ENCODE measurements at regions not wholly inside any gene's neighbourhood (a gene's known extent, or its start where the extent isn't known, plus 50 kb on each side); places are given as distances from the start of the nearest gene placed in this dataset.

DNA sequence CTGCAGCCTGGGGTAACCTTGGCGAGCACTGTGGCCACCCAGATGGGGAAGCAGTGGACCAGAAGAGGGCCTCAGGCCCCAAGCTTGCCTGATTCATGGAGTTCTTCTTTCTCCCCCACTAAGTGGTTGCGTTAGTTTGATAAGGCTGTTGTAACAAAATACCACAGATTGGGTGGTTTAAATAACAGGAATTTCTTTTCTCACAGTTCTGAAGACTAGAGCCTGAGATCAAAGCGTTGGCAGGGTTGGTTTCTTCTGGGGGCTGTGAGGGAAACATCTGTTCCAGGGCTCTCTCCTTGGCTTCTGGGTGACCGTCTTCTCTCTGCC, 105.7 kb upstream of the GATB start:
- Mint-ChIP-seq H3K36me3 (peaks cover 5% of the 10 kb centered on the region), H3K27ac (no peak overlapping the region), H3K4me1 (peaks cover 8% of the 10 kb centered on the region), H3K9me3 (peaks cover 7% of the 10 kb centered on the region), H3K4me3 (no peak overlapping the region), H3K27me3 (peaks cover 20% of the 10 kb centered on the region)
- CTCF ChIA-PET: no interaction called here
- no peak for DNase-seq

DNA sequence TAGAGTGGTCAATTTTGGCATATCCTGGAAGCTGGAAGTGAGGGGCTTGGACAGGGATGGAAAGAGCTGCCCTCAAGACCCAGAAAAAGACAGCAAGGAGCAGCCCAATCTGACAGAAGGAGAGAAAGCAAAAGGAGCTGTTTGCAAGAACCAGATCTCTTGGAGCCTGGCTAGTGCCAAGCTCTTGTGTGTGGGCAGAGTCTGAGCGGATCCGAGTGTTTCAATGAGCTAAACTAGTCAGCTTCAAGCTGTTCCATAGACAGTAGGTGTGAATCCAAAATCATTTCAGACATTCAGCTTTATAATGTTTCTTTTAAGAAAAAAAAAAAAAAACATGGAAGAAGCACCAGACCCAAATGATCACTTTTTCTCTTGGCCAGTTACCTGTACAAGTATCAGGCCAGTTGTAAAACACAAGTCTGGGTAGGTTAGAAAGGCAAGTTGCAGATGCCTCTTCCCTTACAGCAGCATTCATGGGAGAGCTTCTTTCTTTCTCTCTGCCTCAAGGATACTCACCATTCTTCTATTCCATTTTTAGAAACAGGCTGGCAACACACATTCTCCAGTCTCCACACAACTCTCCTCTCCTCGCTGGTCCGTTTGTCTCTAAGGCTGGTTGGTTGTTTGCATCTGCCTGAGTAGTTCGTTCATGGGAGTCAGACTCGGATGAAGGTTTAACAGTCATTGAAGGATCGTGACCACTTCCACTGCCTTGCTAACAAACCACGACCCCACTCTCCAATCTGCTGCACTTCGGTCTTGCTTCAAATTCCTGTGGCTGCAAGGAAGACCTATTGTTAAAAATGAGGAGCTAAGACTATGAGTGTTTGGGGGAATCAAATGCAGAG, 105.2 kb upstream of the GATB start:
- Mint-ChIP-seq H3K4me1 (peaks cover 8% of the 10 kb centered on the region), H3K27ac (no peak overlapping the region), H3K27me3 (peaks cover 26% of the 10 kb centered on the region), H3K4me3 (no peak overlapping the region), H3K9me3 (peaks cover 7% of the 10 kb centered on the region), H3K36me3 (peaks cover 5% of the 10 kb centered on the region)
- DNase-seq: no peak
- CTCF ChIA-PET: no interaction called here

DNA sequence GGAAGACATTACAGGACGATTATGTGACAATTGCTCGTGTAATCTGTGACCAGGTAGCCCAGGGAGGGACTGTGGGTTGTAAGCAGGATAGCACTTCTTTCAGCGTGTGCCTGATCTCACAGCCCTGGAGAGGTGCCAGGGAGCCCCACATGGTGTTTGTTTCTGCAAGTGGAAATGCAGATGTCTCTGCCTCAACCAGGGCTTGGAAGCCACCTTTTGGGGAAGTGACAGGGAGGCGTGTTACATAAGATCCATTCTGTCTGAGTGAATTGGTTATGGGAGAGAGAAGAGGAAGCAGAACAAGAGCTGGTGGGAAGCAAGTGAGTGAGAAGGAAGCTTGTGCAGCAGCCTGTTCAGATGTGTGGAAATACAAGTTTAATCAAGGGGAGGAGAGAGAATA, 104.5 kb upstream of the GATB start:
- H3K27ac Mint-ChIP-seq: no peak overlapping the region
- DNase-seq: no peak
- CTCF ChIA-PET: no interaction called here
- peaks cover 7% of the 10 kb centered on the region for H3K9me3 Mint-ChIP-seq
- peaks cover 5% of the 10 kb centered on the region for H3K36me3 Mint-ChIP-seq
- H3K4me3 Mint-ChIP-seq: no peak overlapping the region
- H3K27me3 Mint-ChIP-seq: peaks cover 32% of the 10 kb centered on the region
- H3K4me1 Mint-ChIP-seq: peaks cover 8% of the 10 kb centered on the region

DNA sequence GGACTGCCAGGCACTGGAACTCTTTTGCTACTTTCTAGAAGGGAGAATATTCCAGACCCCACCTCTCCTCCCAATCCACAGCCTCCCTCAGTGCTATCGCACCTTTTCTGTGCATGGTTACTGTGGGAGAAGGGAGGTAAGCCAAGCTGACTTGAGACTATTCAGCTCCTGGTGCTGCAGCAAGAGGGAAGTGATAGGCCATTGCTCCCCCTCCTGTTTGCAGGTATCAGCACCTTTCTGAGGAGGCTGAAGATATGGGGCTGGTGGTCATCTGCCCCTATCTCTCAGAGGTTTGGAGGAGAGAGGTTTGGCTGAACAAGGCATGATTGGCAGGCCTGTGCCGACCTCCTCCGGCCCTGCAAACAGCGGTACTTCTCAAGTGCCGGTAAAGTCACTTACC, 103.3 kb upstream of the GATB start:
- CTCF ChIA-PET: no interaction called here

DNA sequence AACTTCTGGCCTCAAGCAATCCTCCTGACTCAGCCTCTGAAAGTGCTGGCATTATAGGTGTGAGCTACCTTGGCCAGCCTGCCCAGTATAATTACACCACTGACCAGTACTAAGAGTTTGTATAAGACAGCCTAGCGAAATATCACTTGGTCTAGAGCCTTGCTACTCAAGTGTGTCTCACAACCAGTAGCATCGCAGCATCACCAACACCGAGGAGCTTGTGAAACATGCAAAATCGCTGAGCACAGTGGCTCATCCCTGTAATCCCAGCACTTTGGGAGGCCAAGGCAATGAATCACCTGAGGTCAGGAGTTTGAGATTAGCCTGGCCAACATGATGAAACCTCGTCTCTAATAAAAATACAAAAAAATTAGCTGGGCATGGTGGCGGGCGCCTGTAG, 102.0 kb upstream of the GATB start:
- no peak overlapping the region for H3K4me3 Mint-ChIP-seq
- peaks cover 37% of the 10 kb centered on the region for H3K27me3 Mint-ChIP-seq
- no peak for DNase-seq
- CTCF ChIA-PET: no interaction called here
- peaks cover 2% of the 10 kb centered on the region for H3K36me3 Mint-ChIP-seq
- no peak overlapping the region for H3K27ac Mint-ChIP-seq
- H3K4me1 Mint-ChIP-seq: peaks cover 8% of the 10 kb centered on the region
- peaks cover 4% of the 10 kb centered on the region for H3K9me3 Mint-ChIP-seq

More for the DNA sequence above, 103.3 kb upstream of the GATB start:
- peaks cover 5% of the 10 kb centered on the region for H3K36me3 Mint-ChIP-seq
- peaks cover 35% of the 10 kb centered on the region for H3K27me3 Mint-ChIP-seq
- DNase-seq: no peak
- peaks cover 8% of the 10 kb centered on the region for H3K4me1 Mint-ChIP-seq
- no peak overlapping the region for H3K27ac Mint-ChIP-seq
- peaks cover 7% of the 10 kb centered on the region for H3K9me3 Mint-ChIP-seq
- no peak overlapping the region for H3K4me3 Mint-ChIP-seq

DNA sequence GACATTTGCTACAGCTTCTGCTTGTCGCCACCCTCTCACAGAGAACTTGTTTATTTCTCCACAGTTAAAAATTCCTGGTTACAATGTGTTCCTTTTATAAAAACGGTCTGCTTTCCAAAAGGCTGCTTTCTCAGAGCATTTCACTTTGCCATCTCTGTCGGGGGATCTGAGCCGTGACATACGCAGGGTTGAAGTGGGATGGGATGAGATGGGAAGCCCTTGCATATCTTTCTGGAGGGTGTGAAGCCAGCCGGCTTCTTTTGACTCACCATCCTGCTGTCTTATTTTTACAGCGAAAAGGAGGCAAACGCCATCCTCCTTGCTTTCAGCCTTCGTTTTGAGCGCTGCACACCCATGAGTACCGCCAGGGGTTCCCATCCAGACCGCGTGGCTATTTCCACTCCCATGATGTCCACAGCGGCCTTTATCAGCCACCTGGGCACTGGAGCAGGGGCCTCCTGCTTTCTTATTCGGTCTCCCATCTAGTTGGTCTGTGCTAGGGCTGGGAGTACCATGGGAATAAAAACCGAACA, 99.8 kb upstream of the GATB start:
- Mint-ChIP-seq H3K27me3 (peaks cover 37% of the 10 kb centered on the region), H3K36me3 (no peaks in the 10 kb centered on the region), H3K4me3 (no peak overlapping the region), H3K27ac (no peak overlapping the region), H3K9me3 (no peaks in the 10 kb centered on the region), H3K4me1 (peaks cover 4% of the 10 kb centered on the region)
- no peak for DNase-seq
- CTCF ChIA-PET: no interaction called here

DNA sequence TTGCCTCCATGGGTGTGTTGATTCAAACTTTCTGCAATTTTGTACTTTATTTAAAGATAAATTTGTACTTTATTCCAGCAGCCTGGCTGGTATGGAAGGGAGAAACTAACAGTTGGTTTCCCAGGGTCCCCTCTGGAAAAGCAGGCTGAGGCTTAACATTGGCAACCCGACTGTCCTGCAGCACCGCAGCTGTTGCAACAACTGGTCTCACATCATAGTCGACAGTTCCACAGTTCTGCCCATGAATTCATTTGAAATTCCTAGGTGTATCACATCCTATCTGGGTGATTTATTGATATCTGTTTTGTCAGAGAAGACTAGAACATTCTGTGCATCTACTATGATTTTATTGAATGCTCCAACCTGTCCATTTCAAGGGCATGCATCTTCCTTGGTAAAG, 98.8 kb upstream of the GATB start:
- Mint-ChIP-seq H3K4me1 (no peaks in the 10 kb centered on the region), H3K27ac (no peak overlapping the region), H3K27me3 (peaks cover 31% of the 10 kb centered on the region), H3K4me3 (no peak overlapping the region), H3K36me3 (no peaks in the 10 kb centered on the region), H3K9me3 (no peaks in the 10 kb centered on the region)
- no peak for DNase-seq
- CTCF ChIA-PET: no interaction called here

DNA sequence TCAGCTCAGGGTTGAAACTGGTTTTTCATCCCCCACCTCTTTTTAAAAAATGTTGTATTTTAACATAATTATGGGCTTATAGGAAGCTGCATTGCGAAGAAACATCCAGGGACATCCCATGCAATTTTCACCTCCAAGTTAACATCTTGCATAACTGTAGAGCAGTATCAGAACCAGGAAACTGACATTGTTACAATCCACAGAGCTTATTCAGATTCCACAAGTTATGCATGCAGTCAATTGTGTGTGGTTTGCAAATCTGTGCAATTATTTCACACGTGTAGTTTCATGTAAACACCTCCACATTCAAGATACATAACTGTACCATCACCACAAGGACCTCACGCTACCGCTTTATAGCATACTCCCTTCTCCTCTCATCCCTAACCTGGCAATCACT, 97.5 kb upstream of the GATB start:
- no peak overlapping the region for H3K27ac Mint-ChIP-seq
- H3K4me1 Mint-ChIP-seq: no peaks in the 10 kb centered on the region
- H3K27me3 Mint-ChIP-seq: peaks cover 37% of the 10 kb centered on the region
- CTCF ChIA-PET: no interaction called here
- DNase-seq: no peak
- H3K36me3 Mint-ChIP-seq: no peaks in the 10 kb centered on the region
- H3K9me3 Mint-ChIP-seq: no peaks in the 10 kb centered on the region
- no peak overlapping the region for H3K4me3 Mint-ChIP-seq

DNA sequence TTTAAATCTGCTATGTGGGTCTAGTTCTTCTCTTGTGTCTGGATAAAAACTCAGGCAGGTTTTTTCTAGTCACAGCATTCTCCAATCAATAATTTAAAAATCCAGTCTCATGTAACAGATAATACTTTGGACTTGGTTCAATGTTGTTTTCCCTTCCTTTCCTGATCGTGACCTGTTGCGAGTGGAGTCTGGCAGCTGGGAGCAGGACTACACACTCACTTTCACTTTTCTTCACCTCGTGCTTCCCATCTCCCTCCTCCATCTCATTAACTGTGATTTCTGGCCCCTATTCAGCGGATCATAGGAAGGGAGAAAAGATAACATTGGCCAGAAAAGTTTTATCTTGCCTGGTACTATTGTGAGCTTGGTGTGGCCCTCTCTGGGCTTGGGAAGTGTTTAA, 96.6 kb upstream of the GATB start:
- CTCF ChIA-PET: no interaction called here
- H3K4me1 Mint-ChIP-seq: no peaks in the 10 kb centered on the region
- no peaks in the 10 kb centered on the region for H3K36me3 Mint-ChIP-seq
- H3K27me3 Mint-ChIP-seq: peaks cover 37% of the 10 kb centered on the region
- H3K27ac Mint-ChIP-seq: no peak overlapping the region
- H3K4me3 Mint-ChIP-seq: no peak overlapping the region
- no peak for DNase-seq
- H3K9me3 Mint-ChIP-seq: no peaks in the 10 kb centered on the region

DNA sequence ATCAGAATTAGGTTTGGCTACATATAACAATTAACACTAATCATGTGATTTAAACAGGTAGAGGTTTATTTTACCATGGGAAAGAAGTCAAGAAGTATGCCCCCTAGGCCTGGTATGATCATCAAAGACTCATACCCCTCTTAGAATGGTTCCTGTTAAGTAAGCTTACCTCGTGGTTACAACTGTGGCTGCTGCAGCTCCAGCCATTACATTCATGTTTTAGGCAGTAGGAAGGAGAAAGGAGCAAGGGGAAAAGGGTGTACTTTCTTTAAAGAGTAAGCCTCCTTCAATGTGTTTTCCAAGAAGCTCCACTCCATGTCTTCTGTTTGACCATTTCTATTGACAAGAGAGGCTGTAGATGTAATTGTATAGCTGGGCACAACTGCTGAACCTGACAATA, 94.9 kb upstream of the GATB start:
- Mint-ChIP-seq H3K4me3 (no peak overlapping the region), H3K9me3 (no peaks in the 10 kb centered on the region), H3K27me3 (peaks cover 28% of the 10 kb centered on the region), H3K36me3 (no peaks in the 10 kb centered on the region), H3K27ac (no peak overlapping the region), H3K4me1 (no peaks in the 10 kb centered on the region)
- CTCF ChIA-PET: no interaction called here
- no peak for DNase-seq

DNA sequence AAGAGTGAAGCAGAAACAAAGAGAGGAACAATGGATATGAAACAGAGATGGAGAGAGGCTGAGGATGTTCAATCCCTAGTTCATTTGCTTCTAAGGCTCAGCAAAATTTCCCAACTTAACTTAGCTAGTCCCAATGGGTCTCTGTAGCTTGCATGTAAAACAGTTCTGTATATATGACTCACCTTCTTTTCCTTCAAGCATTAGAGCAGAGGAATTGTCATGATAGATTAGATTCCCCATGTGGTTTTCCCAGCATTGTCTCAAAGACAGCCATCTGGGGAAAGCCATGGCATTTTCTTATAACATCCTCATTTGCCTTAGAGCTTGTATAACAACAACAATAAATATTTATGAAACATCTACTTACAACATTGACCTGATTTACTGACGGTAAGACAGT, 93.9 kb upstream of the GATB start:
- CTCF ChIA-PET: no interaction called here
- no peak overlapping the region for H3K27ac Mint-ChIP-seq
- peaks cover under 1% of the 10 kb centered on the region for H3K9me3 Mint-ChIP-seq
- no peaks in the 10 kb centered on the region for H3K36me3 Mint-ChIP-seq
- peaks cover 21% of the 10 kb centered on the region for H3K27me3 Mint-ChIP-seq
- H3K4me3 Mint-ChIP-seq: no peak overlapping the region
- no peaks in the 10 kb centered on the region for H3K4me1 Mint-ChIP-seq
- DNase-seq: no peak

DNA sequence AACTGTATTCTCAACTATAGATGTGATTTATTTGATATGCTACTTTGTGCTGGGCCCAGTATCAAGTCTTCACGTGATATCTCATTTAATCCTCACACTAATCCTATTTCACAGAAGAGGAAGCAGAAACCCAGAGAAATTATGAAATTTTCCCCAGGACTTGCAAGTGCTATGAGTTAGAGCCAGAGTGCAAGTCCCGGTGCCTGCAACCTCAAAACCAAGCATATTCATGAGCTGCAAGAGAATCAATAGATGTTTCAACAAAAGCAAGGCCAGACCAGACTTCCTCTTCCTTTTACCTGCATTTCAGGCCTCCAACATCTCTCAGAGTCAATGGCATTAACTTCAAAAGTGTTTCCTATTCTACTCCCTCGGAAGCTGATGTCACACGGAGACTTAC, 92.2 kb upstream of the GATB start:
- no peak overlapping the region for H3K27ac Mint-ChIP-seq
- no peak for DNase-seq
- H3K4me3 Mint-ChIP-seq: no peak overlapping the region
- H3K4me1 Mint-ChIP-seq: no peaks in the 10 kb centered on the region
- H3K36me3 Mint-ChIP-seq: no peaks in the 10 kb centered on the region
- peaks cover 8% of the 10 kb centered on the region for H3K9me3 Mint-ChIP-seq
- H3K27me3 Mint-ChIP-seq: peaks cover 31% of the 10 kb centered on the region
- CTCF ChIA-PET: interaction anchor here (1.4 kb wide), 1 partner anchor 20 kb away, joined by 3 read pairs; no protein-coding TSS in a partner anchor

DNA sequence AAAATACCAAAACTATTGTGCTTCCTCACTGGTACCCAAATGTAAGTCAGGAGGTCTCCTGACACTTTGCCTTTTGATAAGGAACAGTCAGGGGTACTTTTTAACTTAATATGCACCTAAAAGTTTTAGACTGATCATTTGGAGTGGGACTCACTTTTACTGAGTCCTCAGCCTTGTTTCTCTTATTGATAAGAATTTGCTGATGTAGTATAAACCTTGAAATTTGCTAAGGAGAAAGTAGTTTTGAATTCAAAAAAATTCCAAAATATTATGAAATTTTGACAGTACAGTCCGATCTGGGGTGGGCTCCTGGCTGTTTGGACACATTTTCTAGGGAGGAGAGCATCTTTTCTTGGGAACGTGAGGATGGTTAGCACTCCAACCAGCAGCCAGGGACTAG, 91.4 kb upstream of the GATB start:
- H3K27ac Mint-ChIP-seq: no peak overlapping the region
- peaks cover 8% of the 10 kb centered on the region for H3K9me3 Mint-ChIP-seq
- H3K27me3 Mint-ChIP-seq: peaks cover 25% of the 10 kb centered on the region
- no peak for DNase-seq
- H3K4me1 Mint-ChIP-seq: no peaks in the 10 kb centered on the region
- CTCF ChIA-PET: no interaction called here
- no peaks in the 10 kb centered on the region for H3K36me3 Mint-ChIP-seq
- no peak overlapping the region for H3K4me3 Mint-ChIP-seq

DNA sequence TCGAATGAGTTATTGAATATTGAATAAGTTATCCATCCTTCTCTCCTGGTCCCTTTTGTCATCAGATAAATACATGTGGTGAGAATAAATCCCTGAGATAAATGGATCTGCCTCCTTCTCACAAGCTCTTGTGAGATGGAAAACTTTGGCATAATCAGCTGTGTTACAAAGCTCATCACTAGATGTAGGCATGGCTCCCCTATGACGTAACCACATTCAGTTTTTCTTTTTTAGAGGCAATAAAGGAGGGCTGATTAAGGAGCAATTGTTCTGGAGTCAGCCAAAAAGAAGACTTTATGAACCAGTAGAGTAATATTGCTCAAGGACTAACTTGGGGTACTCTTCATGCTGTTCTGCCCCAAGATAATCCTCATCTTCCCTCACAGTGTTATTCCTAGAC, 90.5 kb upstream of the GATB start:
- H3K27me3 Mint-ChIP-seq: peaks cover 21% of the 10 kb centered on the region
- H3K4me3 Mint-ChIP-seq: no peak overlapping the region
- no peak overlapping the region for H3K27ac Mint-ChIP-seq
- H3K9me3 Mint-ChIP-seq: peaks cover 8% of the 10 kb centered on the region
- no peaks in the 10 kb centered on the region for H3K4me1 Mint-ChIP-seq
- CTCF ChIA-PET: no interaction called here
- H3K36me3 Mint-ChIP-seq: no peaks in the 10 kb centered on the region
- DNase-seq: no peak

DNA sequence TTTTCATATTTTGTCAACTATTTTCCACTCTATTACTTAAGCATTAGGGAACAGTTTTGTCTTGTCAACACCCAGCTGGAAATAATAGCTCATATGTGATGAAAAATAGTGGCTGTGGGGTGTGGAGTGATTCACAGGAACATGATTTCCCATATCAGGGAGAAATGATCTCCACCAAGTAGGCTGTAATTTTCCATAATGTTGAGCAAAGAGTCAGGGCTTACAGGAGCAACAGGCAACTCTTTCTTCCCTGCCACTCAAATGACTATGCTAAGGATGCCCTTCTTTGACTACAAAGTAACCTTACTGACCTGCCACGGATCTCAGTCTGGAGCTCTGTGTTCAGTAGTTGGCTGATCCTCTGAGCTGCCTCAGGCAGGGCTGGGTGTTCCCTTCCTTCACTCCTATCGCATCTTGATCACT, 90.0 kb upstream of the GATB start:
- no peak overlapping the region for H3K4me3 Mint-ChIP-seq
- H3K9me3 Mint-ChIP-seq: peaks cover 8% of the 10 kb centered on the region
- CTCF ChIA-PET: no interaction called here
- DNase-seq: no peak
- peaks cover 21% of the 10 kb centered on the region for H3K27me3 Mint-ChIP-seq
- no peak overlapping the region for H3K27ac Mint-ChIP-seq
- no peaks in the 10 kb centered on the region for H3K4me1 Mint-ChIP-seq
- no peaks in the 10 kb centered on the region for H3K36me3 Mint-ChIP-seq

All from activated naive CD4-positive, alpha-beta T cell treated with anti-CD3 and anti-CD28 coated beads, Interleukin-2, amount 10 ng/mL, durations not matched to agents 7 days and 5 days (primary cell).